ENCODE measurements at regions not wholly inside any gene's neighbourhood (a gene's known extent, or its start where the extent isn't known, plus 50 kb on each side); places are given as distances from the start of the nearest gene placed in this dataset.

DNA sequence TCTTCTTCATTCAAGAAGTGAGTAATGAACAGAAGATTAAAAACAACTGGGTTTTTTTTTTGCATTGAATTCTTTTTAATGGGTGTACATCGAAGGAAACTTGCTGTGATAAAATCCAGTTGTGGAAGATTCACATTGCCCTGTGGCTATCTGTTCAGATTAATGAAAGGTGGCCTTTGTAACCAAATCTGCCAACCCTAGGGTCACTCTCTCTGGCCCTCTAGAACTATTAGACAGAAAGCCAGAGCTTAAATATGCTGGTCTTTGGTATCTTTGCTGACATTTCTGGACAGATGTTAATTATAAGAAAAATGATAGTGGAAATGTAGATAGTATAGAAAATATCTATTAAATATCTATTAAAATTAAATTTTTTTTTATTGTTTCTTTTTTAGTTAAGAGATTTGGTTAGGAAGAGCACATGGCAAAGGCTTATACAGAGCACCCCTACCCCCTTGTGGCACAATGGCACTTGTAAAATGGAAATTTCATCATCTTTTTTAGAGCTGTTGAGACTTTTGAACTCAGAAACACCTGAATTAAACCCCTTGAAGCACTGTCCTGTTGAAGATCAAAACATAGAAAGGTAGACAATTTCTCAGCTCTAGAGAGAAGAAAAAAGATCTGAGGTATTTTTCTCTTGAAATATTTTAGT, 572.5 kb downstream of the PKHD1 start:
- TF ChIP-seq POLR2AphosphoS5 (IDR thresholded peaks at IDR 0.05), result no peak
- TF ChIP-seq, protein P1, sequence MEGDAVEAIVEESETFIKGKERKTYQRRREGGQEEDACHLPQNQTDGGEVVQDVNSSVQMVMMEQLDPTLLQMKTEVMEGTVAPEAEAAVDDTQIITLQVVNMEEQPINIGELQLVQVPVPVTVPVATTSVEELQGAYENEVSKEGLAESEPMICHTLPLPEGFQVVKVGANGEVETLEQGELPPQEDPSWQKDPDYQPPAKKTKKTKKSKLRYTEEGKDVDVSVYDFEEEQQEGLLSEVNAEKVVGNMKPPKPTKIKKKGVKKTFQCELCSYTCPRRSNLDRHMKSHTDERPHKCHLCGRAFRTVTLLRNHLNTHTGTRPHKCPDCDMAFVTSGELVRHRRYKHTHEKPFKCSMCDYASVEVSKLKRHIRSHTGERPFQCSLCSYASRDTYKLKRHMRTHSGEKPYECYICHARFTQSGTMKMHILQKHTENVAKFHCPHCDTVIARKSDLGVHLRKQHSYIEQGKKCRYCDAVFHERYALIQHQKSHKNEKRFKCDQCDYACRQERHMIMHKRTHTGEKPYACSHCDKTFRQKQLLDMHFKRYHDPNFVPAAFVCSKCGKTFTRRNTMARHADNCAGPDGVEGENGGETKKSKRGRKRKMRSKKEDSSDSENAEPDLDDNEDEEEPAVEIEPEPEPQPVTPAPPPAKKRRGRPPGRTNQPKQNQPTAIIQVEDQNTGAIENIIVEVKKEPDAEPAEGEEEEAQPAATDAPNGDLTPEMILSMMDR (IDR thresholded peaks at IDR 0.05), result no peak
